ENCODE measurements at regions not wholly inside any gene's neighbourhood (a gene's known extent, or its start where the extent isn't known, plus 50 kb on each side); places are given as distances from the start of the nearest gene placed in this dataset.

DNA sequence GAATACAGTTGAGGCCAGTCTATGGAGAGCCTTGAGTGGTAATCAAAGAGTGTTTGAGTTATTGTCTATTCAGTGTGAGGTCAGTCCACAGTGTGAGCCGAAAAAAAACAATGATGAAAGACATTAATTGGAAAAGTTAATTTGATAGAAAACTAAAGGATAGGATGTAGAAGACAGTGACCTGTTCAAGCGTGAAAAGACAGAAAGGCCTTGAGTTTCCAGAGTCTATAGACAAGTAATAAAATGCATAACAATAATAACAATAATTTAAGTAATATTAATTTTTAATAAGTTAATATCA is 90.4 kb downstream of the SLC30A10 start (continued):
- TF ChIP-seq, protein P1, sequence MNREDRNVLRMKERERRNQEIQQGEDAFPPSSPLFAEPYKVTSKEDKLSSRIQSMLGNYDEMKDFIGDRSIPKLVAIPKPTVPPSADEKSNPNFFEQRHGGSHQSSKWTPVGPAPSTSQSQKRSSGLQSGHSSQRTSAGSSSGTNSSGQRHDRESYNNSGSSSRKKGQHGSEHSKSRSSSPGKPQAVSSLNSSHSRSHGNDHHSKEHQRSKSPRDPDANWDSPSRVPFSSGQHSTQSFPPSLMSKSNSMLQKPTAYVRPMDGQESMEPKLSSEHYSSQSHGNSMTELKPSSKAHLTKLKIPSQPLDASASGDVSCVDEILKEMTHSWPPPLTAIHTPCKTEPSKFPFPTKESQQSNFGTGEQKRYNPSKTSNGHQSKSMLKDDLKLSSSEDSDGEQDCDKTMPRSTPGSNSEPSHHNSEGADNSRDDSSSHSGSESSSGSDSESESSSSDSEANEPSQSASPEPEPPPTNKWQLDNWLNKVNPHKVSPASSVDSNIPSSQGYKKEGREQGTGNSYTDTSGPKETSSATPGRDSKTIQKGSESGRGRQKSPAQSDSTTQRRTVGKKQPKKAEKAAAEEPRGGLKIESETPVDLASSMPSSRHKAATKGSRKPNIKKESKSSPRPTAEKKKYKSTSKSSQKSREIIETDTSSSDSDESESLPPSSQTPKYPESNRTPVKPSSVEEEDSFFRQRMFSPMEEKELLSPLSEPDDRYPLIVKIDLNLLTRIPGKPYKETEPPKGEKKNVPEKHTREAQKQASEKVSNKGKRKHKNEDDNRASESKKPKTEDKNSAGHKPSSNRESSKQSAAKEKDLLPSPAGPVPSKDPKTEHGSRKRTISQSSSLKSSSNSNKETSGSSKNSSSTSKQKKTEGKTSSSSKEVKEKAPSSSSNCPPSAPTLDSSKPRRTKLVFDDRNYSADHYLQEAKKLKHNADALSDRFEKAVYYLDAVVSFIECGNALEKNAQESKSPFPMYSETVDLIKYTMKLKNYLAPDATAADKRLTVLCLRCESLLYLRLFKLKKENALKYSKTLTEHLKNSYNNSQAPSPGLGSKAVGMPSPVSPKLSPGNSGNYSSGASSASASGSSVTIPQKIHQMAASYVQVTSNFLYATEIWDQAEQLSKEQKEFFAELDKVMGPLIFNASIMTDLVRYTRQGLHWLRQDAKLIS (CRISPR knock-in tag; IDR thresholded peaks at IDR 0.05): no peak
- TF ChIP-seq U2AF1 (optimal IDR thresholded peaks at IDR 0.05; ENCODE audit: low read depth, low read length): no peak

DNA sequence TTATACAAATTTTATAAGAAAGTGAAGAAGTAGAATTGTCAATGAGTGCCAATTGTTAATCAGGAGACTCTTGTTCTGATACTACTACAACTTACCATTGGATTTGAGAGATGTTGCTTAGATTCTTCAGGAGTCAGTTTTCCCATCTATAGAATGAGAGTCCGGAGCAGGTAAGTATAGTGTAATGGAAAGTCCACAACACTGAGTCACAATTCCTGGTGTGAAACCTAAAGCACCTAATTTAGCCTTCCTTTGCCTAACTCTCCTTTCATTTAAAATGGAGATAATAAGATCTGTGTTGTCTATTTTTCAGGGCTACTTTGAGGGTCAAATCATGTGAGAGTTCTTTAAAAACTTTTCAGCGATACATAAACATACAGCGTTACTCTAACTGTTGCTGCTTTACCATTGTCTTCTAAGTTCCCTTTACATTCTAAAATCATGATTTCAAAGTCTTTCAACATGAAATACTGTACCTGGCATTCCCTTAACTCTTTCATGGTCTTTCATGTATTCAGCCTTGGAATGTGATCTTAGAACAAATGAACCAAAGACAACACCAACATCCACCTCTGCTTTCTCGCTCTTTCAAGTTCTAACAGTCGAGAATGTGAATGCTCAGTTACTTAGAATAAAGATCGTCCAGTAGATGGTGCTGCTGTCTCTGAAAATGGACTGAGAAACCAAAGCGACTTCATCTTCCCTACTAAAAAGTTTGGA is 90.9 kb downstream of the SLC30A10 start:
- Histone ChIP-seq H3K4me3 (replicated peaks in 1 of 3; ENCODE audit: insufficient read depth in 1 of 3, low read depth in 2 of 3, low read length in 3 of 3) (no peak overlapping the region), H3K4me2 (ENCODE audit: low read depth, low read length) (no peak overlapping the region), H2AFZ (ENCODE audit: low read length) (no peak overlapping the region), H4K20me1 (ENCODE audit: insufficient read depth, low read length) (no peaks in the 10 kb centered on the region), H3K9me3 (ENCODE audit: low read length) (no peaks in the 10 kb centered on the region), H3K79me2 (ENCODE audit: insufficient read depth, low read length) (no peaks in the 10 kb centered on the region), H3K9ac (ENCODE audit: insufficient read depth, low read depth, low read length) (no peak overlapping the region), H3K27me3 (ENCODE audit: control insufficient read depth in 1 of 2, insufficient read depth in 2 of 2, low read length in 2 of 2) (0 out of 5 replicates have a peak, but pooled peaks cover 0 to 4% of the 10 kb centered on the region in 2 experiments), H3K4me1 (ENCODE audit: insufficient read depth, low read length) (peaks cover 9% of the 10 kb centered on the region), H3K36me3 (replicated peaks in 1 of 2; ENCODE audit: control insufficient read depth in 1 of 2, insufficient read depth in 2 of 2, low read length in 2 of 2) (no peaks in the 10 kb centered on the region), H3K27ac (ENCODE audit: extremely low read length, insufficient read depth, low read length) (no peak overlapping the region)
- 24% methylated on average over 7 of the region's 7 CpGs for WGBS (ENCODE audit: low lambda C conversion rate)
- CTCF ChIA-PET (ENCODE audit: low intra/inter-chr PET ratio, low total read pairs): no interaction called here
- POLR2A ChIA-PET: no interaction called here
- FAIRE-seq: peak; percentile 94
- ATAC-seq: peak; percentile 87
- intact Hi-C loops (cut with micrococcal nuclease; ENCODE audit: unreplicated experiment) (loop anchor here (1.0 to 10.0 kb wide), 6 partner anchors 45 to 377 kb away; partner anchors contain the start of gene SLC30A10), in situ Hi-C loops (cut with HindIII; ENCODE audit: extremely low pct_ligation_motif_present, low pct_unique_long_range_greater_than_20kb) (loop anchor here (10.0 kb wide), 1 partner anchor 287 kb away; no protein-coding TSS in a partner anchor)
- DNase-seq (ENCODE audit: low spot score): peak; percentile 59
- TF ChIP-seq RAD21 (CRISPR knock-in tag; IDR thresholded peaks at IDR 0.05) (peak; percentile 77), RXRB (CRISPR knock-in tag; IDR thresholded peaks at IDR 0.05; ENCODE audit: borderline replicate concordance) (no peak), FOXA3 (CRISPR knock-in tag; IDR thresholded peaks at IDR 0.05) (0 out of 2 replicates have a peak, but pooled peaks have one; percentile 10), KDM6A (CRISPR knock-in tag; IDR thresholded peaks at IDR 0.05; ENCODE audit: low read depth) (no peak), CTCF (CRISPR knock-in tag; IDR thresholded peaks at IDR 0.05) (peak; percentile 87), STAG1 (CRISPR knock-in tag; IDR thresholded peaks at IDR 0.05) (peak; percentile 87), IRX3 (CRISPR knock-in tag; IDR thresholded peaks at IDR 0.05; ENCODE audit: borderline replicate concordance, low read depth) (no peak), SMC3 (IDR thresholded peaks at IDR 0.05; ENCODE audit: low read length) (peak; percentile 60; the same call in 1 of the 2 replicates)
- BruUV-seq (replicated peaks): no TSS peak

Measured in HepG2 (cell line).